Effector memory CD8-positive, alpha-beta T cell (primary cell): ENCODE measurements at regions not wholly inside any gene's neighbourhood (a gene's known extent, or its start where the extent isn't known, plus 50 kb on each side); places are given as distances from the start of the nearest gene placed in this dataset.
"Not testable (repeated sequence)": the region's sequence is repeated elsewhere in the genome, so short reads cannot be mapped to it uniquely, and the experiment has no call there.

Source experiments
- ATAC-seq: fragments of 150-1000 bp; cut with Tn5 transposase; replicated peaks from 2 replicates; pipeline ENCODE4 v1.10.0; 2021; ENCODE audit warnings: mild to moderate bottlenecking, moderate library complexity
- DNase-seq, 3 experiments: peaks; one replicate each; pipeline ENCODE4 v3.0.0; 2021
- H3K27ac Mint-ChIP-seq, 2 donors: one replicate each; pipeline ENCODE4 v1.8.0; 2022; ENCODE audit warnings: mild to moderate bottlenecking in 2 of 2, mixed read lengths in 2 of 2, moderate library complexity in 2 of 2
- H3K27me3 Mint-ChIP-seq, 2 donors: one replicate each; pipeline ENCODE4 v1.8.0; 2022; ENCODE audit warnings: mixed read lengths in 2 of 2
- H3K36me3 Mint-ChIP-seq: one replicate; pipeline ENCODE4 v1.8.0; 2022; ENCODE audit warnings: mild to moderate bottlenecking, moderate library complexity, mixed read lengths; ENCODE audit not compliant: insufficient read depth
- H3K4me1 Mint-ChIP-seq, 2 donors: one replicate each; pipeline ENCODE4 v1.8.0; 2022; ENCODE audit warnings: low read depth in 2 of 2, mixed read lengths in 2 of 2
- H3K4me3 Mint-ChIP-seq, 2 donors: one replicate each; pipeline ENCODE4 v1.8.0; 2022; ENCODE audit warnings: mild to moderate bottlenecking in 2 of 2, mixed read lengths in 2 of 2, moderate library complexity in 2 of 2
- H3K9me3 Mint-ChIP-seq, 2 donors: one replicate each; pipeline ENCODE4 v1.8.0; 2022; ENCODE audit warnings: mixed read lengths in 2 of 2

- no peak overlapping the region for H3K27ac Mint-ChIP-seq
- H3K4me1 Mint-ChIP-seq: no peaks in the 10 kb centered on the region
- DNase-seq (no peak), ATAC-seq (no peak)
- no peak overlapping the region for H3K4me3 Mint-ChIP-seq
- H3K36me3 Mint-ChIP-seq: no peaks in the 10 kb centered on the region
- H3K9me3 Mint-ChIP-seq: peaks cover 3 to 23% of the 10 kb centered on the region in 2 donors
- no peaks in the 10 kb centered on the region for H3K27me3 Mint-ChIP-seq
These were observed 171.3 kb upstream of the ADGRL4 start for GRCh38 chr1:79177844-79178243.

- Mint-ChIP-seq H3K27ac (no peak overlapping the region), H3K36me3 (no peaks in the 10 kb centered on the region), H3K27me3 (no peaks in the 10 kb centered on the region), H3K9me3 (peaks cover 11 to 14% of the 10 kb centered on the region in 2 donors), H3K4me3 (no peak overlapping the region), H3K4me1 (no peaks in the 10 kb centered on the region)
- ATAC-seq (no peak), DNase-seq (no peak)
These were observed 154.5 kb upstream of the ADGRL4 start for GRCh38 chr1:79161077-79161476.

- H3K4me1 Mint-ChIP-seq: no peaks in the 10 kb centered on the region
- DNase-seq (no peak), ATAC-seq (no peak)
- no peaks in the 10 kb centered on the region for H3K27me3 Mint-ChIP-seq
- no peak overlapping the region for H3K27ac Mint-ChIP-seq
- peaks cover 0 to 7% of the 10 kb centered on the region in 2 donors for H3K9me3 Mint-ChIP-seq
- H3K36me3 Mint-ChIP-seq: no peaks in the 10 kb centered on the region
- no peak overlapping the region for H3K4me3 Mint-ChIP-seq
These were observed 149.5 kb upstream of the ADGRL4 start for GRCh38 chr1:79155991-79156390.

GRCh38 chr1:79151006-79151796, 144.7 kb upstream of the ADGRL4 start:
- H3K27me3 Mint-ChIP-seq: no peaks in the 10 kb centered on the region
- no peak for ATAC-seq
- H3K4me3 Mint-ChIP-seq: no peak overlapping the region
- no peak overlapping the region for H3K27ac Mint-ChIP-seq
- no peak for DNase-seq
- no peaks in the 10 kb centered on the region for H3K4me1 Mint-ChIP-seq
- no peaks in the 10 kb centered on the region for H3K36me3 Mint-ChIP-seq
- peaks cover 9 to 13% of the 10 kb centered on the region in 2 donors for H3K9me3 Mint-ChIP-seq

GRCh38 chr1:79150576-79150975, 144.0 kb upstream of the ADGRL4 start:
- H3K27ac Mint-ChIP-seq: no peak overlapping the region
- no peak for DNase-seq
- H3K4me1 Mint-ChIP-seq: no peaks in the 10 kb centered on the region
- ATAC-seq: no peak
- peaks cover 9 to 13% of the 10 kb centered on the region in 2 donors for H3K9me3 Mint-ChIP-seq
- no peaks in the 10 kb centered on the region for H3K36me3 Mint-ChIP-seq
- H3K4me3 Mint-ChIP-seq: no peak overlapping the region
- H3K27me3 Mint-ChIP-seq: no peaks in the 10 kb centered on the region

- not testable (repeated sequence) for H3K27ac Mint-ChIP-seq, H3K4me3 Mint-ChIP-seq, H3K4me1 Mint-ChIP-seq, ATAC-seq, DNase-seq, H3K36me3 Mint-ChIP-seq, H3K27me3 Mint-ChIP-seq, H3K9me3 Mint-ChIP-seq
These were observed 131.7 kb upstream of the ADGRL4 start for GRCh38 chr1:79138227-79138626.

GRCh38 chr1:79133774-79134364, 127.3 kb upstream of the ADGRL4 start:
- no peaks in the 10 kb centered on the region for H3K36me3 Mint-ChIP-seq
- no peaks in the 10 kb centered on the region for H3K4me1 Mint-ChIP-seq
- H3K27ac Mint-ChIP-seq: no peak overlapping the region
- DNase-seq: no peak
- no peak overlapping the region for H3K4me3 Mint-ChIP-seq
- H3K27me3 Mint-ChIP-seq: no peaks in the 10 kb centered on the region
- H3K9me3 Mint-ChIP-seq: peaks cover 7 to 13% of the 10 kb centered on the region in 2 donors
- ATAC-seq: no peak

GRCh38 chr1:79131626-79132025, 125.1 kb upstream of the ADGRL4 start:
- no peaks in the 10 kb centered on the region for H3K36me3 Mint-ChIP-seq
- no peaks in the 10 kb centered on the region for H3K4me1 Mint-ChIP-seq
- no peak overlapping the region for H3K4me3 Mint-ChIP-seq
- no peak overlapping the region for H3K27ac Mint-ChIP-seq
- no peaks in the 10 kb centered on the region for H3K27me3 Mint-ChIP-seq
- ATAC-seq (no peak), DNase-seq (no peak)
- peaks cover 7 to 11% of the 10 kb centered on the region in 2 donors for H3K9me3 Mint-ChIP-seq

GRCh38 chr1:79129914-79130313, 123.4 kb upstream of the ADGRL4 start:
- Mint-ChIP-seq H3K36me3 (no peaks in the 10 kb centered on the region), H3K4me1 (no peaks in the 10 kb centered on the region), H3K27ac (no peak overlapping the region), H3K4me3 (no peak overlapping the region), H3K9me3 (peaks cover 7 to 8% of the 10 kb centered on the region in 2 donors), H3K27me3 (no peaks in the 10 kb centered on the region)
- DNase-seq: no peak
- no peak for ATAC-seq

- Mint-ChIP-seq H3K4me3 (no peak overlapping the region), H3K27ac (no peak overlapping the region), H3K9me3 (peaks cover 7 to 13% of the 10 kb centered on the region in 2 donors), H3K4me1 (no peaks in the 10 kb centered on the region), H3K27me3 (no peaks in the 10 kb centered on the region), H3K36me3 (no peaks in the 10 kb centered on the region)
- no peak for ATAC-seq
- DNase-seq: no peak
These were observed 122.2 kb upstream of the ADGRL4 start for GRCh38 chr1:79128722-79129121.

GRCh38 chr1:79124756-79125155, 118.2 kb upstream of the ADGRL4 start:
- Mint-ChIP-seq H3K27me3 (no peaks in the 10 kb centered on the region), H3K9me3 (peaks cover 0 to 8% of the 10 kb centered on the region in 2 donors), H3K4me3 (no peak overlapping the region), H3K4me1 (no peaks in the 10 kb centered on the region), H3K36me3 (no peaks in the 10 kb centered on the region), H3K27ac (no peak overlapping the region)
- no peak for ATAC-seq
- DNase-seq: no peak

GRCh38 chr1:79122521-79122920, 116.0 kb upstream of the ADGRL4 start:
- H3K27ac Mint-ChIP-seq: no peak overlapping the region
- H3K36me3 Mint-ChIP-seq: no peaks in the 10 kb centered on the region
- peaks cover 0 to 10% of the 10 kb centered on the region in 2 donors for H3K9me3 Mint-ChIP-seq
- no peaks in the 10 kb centered on the region for H3K27me3 Mint-ChIP-seq
- no peaks in the 10 kb centered on the region for H3K4me1 Mint-ChIP-seq
- H3K4me3 Mint-ChIP-seq: no peak overlapping the region
- no peak for DNase-seq
- no peak for ATAC-seq

- no peaks in the 10 kb centered on the region for H3K4me1 Mint-ChIP-seq
- no peaks in the 10 kb centered on the region for H3K27me3 Mint-ChIP-seq
- H3K36me3 Mint-ChIP-seq: no peaks in the 10 kb centered on the region
- no peak for ATAC-seq
- H3K9me3 Mint-ChIP-seq: peaks cover 8 to 11% of the 10 kb centered on the region in 2 donors
- H3K4me3 Mint-ChIP-seq: no peak overlapping the region
- no peak overlapping the region for H3K27ac Mint-ChIP-seq
- no peak for DNase-seq
These were observed 110.8 kb upstream of the ADGRL4 start for GRCh38 chr1:79117376-79117775.

- Mint-ChIP-seq H3K4me3 (no peak overlapping the region), H3K36me3 (no peaks in the 10 kb centered on the region), H3K27me3 (no peaks in the 10 kb centered on the region), H3K27ac (no peak overlapping the region), H3K4me1 (no peaks in the 10 kb centered on the region), H3K9me3 (peaks cover 13% of the 10 kb centered on the region in 2 donors)
- DNase-seq (no peak), ATAC-seq (no peak)
These were observed 107.3 kb upstream of the ADGRL4 start for GRCh38 chr1:79113836-79114235.
